IPS-20b (cell line): ENCODE measurements at regions not wholly inside any gene's neighbourhood (a gene's known extent, or its start where the extent isn't known, plus 50 kb on each side); places are given as distances from the start of the nearest gene placed in this dataset.

Source experiments
- H3K27ac ChIP-seq: one replicate; pipeline ENCODE4 v1.5.1; 2013; ENCODE audit warnings: low read length
- H3K27me3 ChIP-seq: 2 replicates; pipeline ENCODE4 v1.6.1; 2013; ENCODE audit warnings: mild to moderate bottlenecking, low read length, inconsistent platforms; ENCODE audit not compliant: insufficient read depth
- H3K36me3 ChIP-seq: 2 replicates; pipeline ENCODE4 v1.6.1; 2013; ENCODE audit warnings: low read depth, mild to moderate bottlenecking, inconsistent platforms, low read length, moderate library complexity; ENCODE audit not compliant: insufficient read depth
- H3K4me1 ChIP-seq: 2 replicates; pipeline ENCODE4 v1.6.1; 2013; ENCODE audit warnings: mild to moderate bottlenecking, control low read depth, inconsistent platforms, low read length, moderate library complexity; ENCODE audit not compliant: insufficient read depth
- H3K4me3 ChIP-seq: 2 replicates; pipeline ENCODE4 v1.5.1; 2013; ENCODE audit warnings: mild to moderate bottlenecking, low read length, inconsistent platforms
- H3K9ac ChIP-seq: 2 replicates; pipeline ENCODE4 v1.6.1; 2013; ENCODE audit warnings: low read depth, mild to moderate bottlenecking, inconsistent platforms, low read length, moderate library complexity
- H3K9me3 ChIP-seq: 2 replicates; pipeline ENCODE4 v1.6.1; 2013; ENCODE audit warnings: mild to moderate bottlenecking, low read depth, low read length, inconsistent platforms; ENCODE audit not compliant: insufficient read depth

GRCh38 chr6:23002044-23002619 is 432.8 kb downstream of the HDGFL1 start:
- Histone ChIP-seq H3K9me3 (no peaks in the 10 kb centered on the region), H3K36me3 (no peaks in the 10 kb centered on the region), H3K4me1 (peaks cover 13% of the 10 kb centered on the region), H3K27me3 (no peaks in the 10 kb centered on the region), H3K9ac (no peak overlapping the region), H3K4me3 (peak overlapping the region; percentile 29; the same call in 1 of the 2 replicates), H3K27ac (no peak overlapping the region)

DNA sequence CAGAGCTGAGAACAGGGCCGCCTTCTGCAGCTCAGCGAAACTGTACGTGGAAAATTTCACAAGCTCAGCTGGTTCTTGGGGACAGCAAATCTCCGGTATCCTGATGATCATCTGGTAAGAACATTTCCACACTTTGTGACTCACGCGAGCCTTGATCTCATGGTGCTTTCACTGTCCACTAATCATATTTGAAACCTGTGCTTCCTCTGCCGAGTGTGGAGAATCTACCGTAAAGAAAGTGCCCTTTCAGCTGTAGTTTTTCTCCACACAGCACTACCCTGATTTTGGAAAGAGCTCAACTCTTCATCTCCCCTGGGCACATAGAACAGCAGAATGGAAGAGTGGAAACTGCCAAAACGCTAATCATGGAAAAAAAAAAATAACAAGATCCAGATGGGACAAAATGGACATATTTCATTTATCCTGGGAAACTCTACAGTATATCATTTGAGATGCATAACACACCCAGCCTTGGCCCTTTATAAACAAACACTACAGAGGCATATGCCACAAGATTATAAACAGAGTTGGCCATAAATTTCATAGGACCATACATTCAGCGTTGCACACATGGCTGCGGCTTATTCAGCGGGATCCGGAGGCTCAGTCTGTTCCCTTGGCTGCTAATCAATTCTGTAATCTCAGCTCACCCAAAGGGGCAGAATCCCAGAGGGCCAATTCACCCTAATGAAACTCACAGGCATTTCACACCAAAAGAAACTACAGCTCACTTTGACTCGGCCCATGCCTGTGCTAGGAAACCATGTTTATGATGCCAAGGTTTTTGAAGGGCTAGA is 434.5 kb downstream of the HDGFL1 start:
- no peaks in the 10 kb centered on the region for H3K9me3 ChIP-seq
- no peak overlapping the region for H3K4me3 ChIP-seq
- no peak overlapping the region for H3K27ac ChIP-seq
- H3K36me3 ChIP-seq = no peaks in the 10 kb centered on the region
- H3K27me3 ChIP-seq = no peaks in the 10 kb centered on the region
- H3K4me1 ChIP-seq = peaks cover 13% of the 10 kb centered on the region
- H3K9ac ChIP-seq = no peak overlapping the region

GRCh38 chr6:23006656-23007055 is 437.3 kb downstream of the HDGFL1 start:
- H3K9ac ChIP-seq = no peak overlapping the region
- peaks cover 13% of the 10 kb centered on the region for H3K4me1 ChIP-seq
- no peak overlapping the region for H3K4me3 ChIP-seq
- H3K27ac ChIP-seq = no peak overlapping the region
- no peaks in the 10 kb centered on the region for H3K36me3 ChIP-seq
- no peaks in the 10 kb centered on the region for H3K9me3 ChIP-seq
- H3K27me3 ChIP-seq = no peaks in the 10 kb centered on the region

- no peaks in the 10 kb centered on the region for H3K27me3 ChIP-seq
- H3K27ac ChIP-seq = no peak overlapping the region
- H3K36me3 ChIP-seq = no peaks in the 10 kb centered on the region
- H3K4me1 ChIP-seq = peaks cover 9% of the 10 kb centered on the region; the same call in 1 of the 2 replicates
- no peaks in the 10 kb centered on the region for H3K9me3 ChIP-seq
- H3K9ac ChIP-seq = no peak overlapping the region
- H3K4me3 ChIP-seq = no peak overlapping the region
Measured at GRCh38 chr6:23011615-23012014, 442.2 kb downstream of the HDGFL1 start.

- Histone ChIP-seq H3K27me3 (no peaks in the 10 kb centered on the region), H3K9ac (no peak overlapping the region), H3K4me3 (no peak overlapping the region), H3K27ac (no peak overlapping the region), H3K9me3 (no peaks in the 10 kb centered on the region), H3K4me1 (peaks cover 9% of the 10 kb centered on the region; the same call in 1 of the 2 replicates), H3K36me3 (no peaks in the 10 kb centered on the region)
Measured at GRCh38 chr6:23013776-23014175, 444.4 kb downstream of the HDGFL1 start.

GRCh38 chr6:23016696-23017095 is 447.3 kb downstream of the HDGFL1 start:
- Histone ChIP-seq H3K4me1 (peaks cover 9% of the 10 kb centered on the region; the same call in 1 of the 2 replicates), H3K36me3 (no peaks in the 10 kb centered on the region), H3K9ac (no peak overlapping the region), H3K27me3 (no peaks in the 10 kb centered on the region), H3K9me3 (no peaks in the 10 kb centered on the region), H3K27ac (no peak overlapping the region), H3K4me3 (no peak overlapping the region)

- Histone ChIP-seq H3K9ac (no peak overlapping the region), H3K4me3 (no peak overlapping the region), H3K36me3 (no peaks in the 10 kb centered on the region), H3K27me3 (no peaks in the 10 kb centered on the region), H3K9me3 (no peaks in the 10 kb centered on the region), H3K4me1 (no peaks in the 10 kb centered on the region), H3K27ac (no peak overlapping the region)
Measured at GRCh38 chr6:23021487-23021886, 452.1 kb downstream of the HDGFL1 start.

DNA sequence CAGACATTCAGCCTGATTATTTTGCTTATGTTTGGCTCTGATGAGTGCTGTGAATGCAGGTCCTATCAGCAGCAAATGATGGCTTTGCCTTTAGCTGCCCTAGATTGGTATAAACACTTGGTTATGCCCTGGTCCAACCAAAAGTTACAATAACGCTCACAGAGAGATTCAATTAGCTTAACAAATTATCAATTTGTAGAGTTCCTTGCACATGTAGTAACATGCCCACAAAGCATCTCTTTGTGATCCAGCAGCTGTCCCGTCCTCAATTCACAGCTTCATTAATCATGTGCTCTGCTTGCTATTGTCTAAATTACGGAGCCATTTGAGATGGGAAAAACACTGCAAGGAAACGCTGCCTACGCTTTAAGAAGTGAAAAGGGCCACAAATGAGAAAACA is 457.9 kb downstream of the HDGFL1 start:
- H3K4me1 ChIP-seq = 0 out of 2 replicates have a peak, but pooled peaks cover 3% of the 10 kb centered on the region
- no peaks in the 10 kb centered on the region for H3K27me3 ChIP-seq

DNA sequence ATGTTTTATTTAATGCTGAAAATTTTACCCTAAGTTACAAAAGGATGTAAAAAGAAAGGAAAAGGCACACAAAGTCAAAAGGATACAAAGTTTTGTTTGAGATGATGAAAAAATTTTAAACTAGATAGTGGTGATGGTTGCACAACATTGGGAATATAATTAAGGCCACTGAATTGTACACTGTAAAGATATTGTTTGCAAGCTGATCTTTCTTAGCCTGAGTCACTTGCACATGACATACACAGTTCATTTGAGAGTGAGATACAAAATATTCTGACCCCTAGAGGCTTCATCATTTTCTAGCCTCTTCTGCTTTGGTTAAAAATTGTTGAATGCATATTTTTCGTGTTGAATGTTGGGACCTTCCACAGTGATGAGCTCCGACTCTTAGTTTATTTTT is 462.6 kb downstream of the HDGFL1 start:
- Histone ChIP-seq H3K27me3 (no peaks in the 10 kb centered on the region), H3K4me1 (0 out of 2 replicates have a peak, but pooled peaks cover 3% of the 10 kb centered on the region), H3K27ac (no peak overlapping the region), H3K36me3 (no peaks in the 10 kb centered on the region), H3K4me3 (no peak overlapping the region), H3K9ac (no peak overlapping the region), H3K9me3 (no peaks in the 10 kb centered on the region)

More for the DNA sequence above, 457.9 kb downstream of the HDGFL1 start:
- no peaks in the 10 kb centered on the region for H3K36me3 ChIP-seq
- H3K4me3 ChIP-seq = no peak overlapping the region
- H3K27ac ChIP-seq = no peak overlapping the region
- no peak overlapping the region for H3K9ac ChIP-seq
- no peaks in the 10 kb centered on the region for H3K9me3 ChIP-seq

DNA sequence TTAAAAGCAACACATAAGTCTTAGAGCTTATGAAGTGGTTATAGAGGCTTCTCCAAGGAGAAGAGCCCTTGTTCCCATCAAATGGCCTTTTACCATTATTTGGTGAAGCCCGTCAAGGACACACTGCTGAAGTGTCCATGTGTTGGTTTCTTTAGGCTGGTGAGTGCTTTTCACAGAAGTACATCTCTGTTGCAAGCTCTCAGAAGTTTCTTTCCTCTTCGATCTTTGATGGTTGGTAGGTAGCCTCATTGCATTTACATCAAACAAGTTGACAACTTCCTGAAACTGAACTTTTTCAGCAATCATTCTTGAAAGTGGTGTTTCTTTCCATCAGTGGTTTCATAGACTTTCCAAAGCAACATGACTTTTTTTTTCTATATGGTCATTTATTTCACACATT is 465.6 kb downstream of the HDGFL1 start:
- no peaks in the 10 kb centered on the region for H3K4me1 ChIP-seq
- H3K27me3 ChIP-seq = no peaks in the 10 kb centered on the region
- no peaks in the 10 kb centered on the region for H3K36me3 ChIP-seq
- no peak overlapping the region for H3K4me3 ChIP-seq
- H3K27ac ChIP-seq = no peak overlapping the region
- no peaks in the 10 kb centered on the region for H3K9me3 ChIP-seq
- H3K9ac ChIP-seq = no peak overlapping the region

DNA sequence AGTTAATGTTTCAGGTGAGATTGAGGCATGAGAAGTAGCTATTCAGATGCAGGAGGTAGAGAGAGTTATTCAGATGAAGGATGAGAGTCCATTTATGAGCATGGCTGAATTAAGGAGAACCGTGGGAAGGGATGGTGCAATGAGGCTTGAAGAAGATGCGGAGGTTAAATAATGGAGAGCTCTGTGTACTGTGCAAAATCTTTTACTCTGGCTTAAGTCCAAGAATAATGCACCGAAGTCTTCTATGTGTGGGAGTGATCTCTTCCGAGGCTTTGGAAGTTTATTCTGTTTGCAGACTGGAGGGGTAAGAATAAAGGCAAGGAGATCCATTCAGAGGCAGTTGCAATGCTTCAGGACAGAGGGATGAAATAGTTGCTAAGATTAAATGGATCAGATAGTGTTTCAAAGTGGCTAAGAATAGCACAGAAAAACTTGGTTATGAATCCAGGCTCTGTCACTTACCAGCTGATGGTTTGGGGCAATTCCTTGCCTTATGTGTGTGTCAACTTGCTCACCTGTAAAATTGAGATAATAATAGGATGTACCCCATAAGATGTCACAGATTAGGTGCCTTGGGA is 467.1 kb downstream of the HDGFL1 start:
- Histone ChIP-seq H3K9ac (no peak overlapping the region), H3K27ac (no peak overlapping the region), H3K27me3 (no peaks in the 10 kb centered on the region), H3K9me3 (no peaks in the 10 kb centered on the region), H3K4me1 (no peaks in the 10 kb centered on the region), H3K4me3 (no peak overlapping the region), H3K36me3 (no peaks in the 10 kb centered on the region)

DNA sequence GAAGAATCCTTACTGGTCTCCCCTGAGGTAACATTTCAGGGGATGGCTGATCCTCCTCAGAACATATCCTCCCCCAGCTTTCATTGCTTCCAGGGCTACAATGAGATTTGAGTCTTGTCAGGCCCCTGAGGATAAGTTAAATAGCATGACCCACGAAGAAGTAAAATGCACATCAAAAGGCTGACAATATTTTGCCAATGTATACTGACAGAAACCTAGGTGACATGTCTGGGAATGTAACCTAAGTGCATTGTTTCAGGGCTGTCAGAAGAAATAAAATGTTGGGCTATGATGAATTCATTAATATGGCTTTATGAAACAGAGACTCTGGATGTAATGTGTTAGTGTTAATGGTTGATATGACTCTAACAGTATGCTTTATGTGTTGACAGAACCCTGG is 471.5 kb downstream of the HDGFL1 start:
- no peak overlapping the region for H3K27ac ChIP-seq

More for the DNA sequence above, 471.5 kb downstream of the HDGFL1 start:
- H3K36me3 ChIP-seq = no peaks in the 10 kb centered on the region
- no peaks in the 10 kb centered on the region for H3K9me3 ChIP-seq
- no peaks in the 10 kb centered on the region for H3K27me3 ChIP-seq
- no peaks in the 10 kb centered on the region for H3K4me1 ChIP-seq
- H3K4me3 ChIP-seq = no peak overlapping the region
- no peak overlapping the region for H3K9ac ChIP-seq
